NCI-H2107 treated with DMSO at 0.1 percent for 48 hours (cell line): ENCODE measurements at regions not wholly inside any gene's neighbourhood (a gene's known extent, or its start where the extent isn't known, plus 50 kb on each side); places are given as distances from the start of the nearest gene placed in this dataset.

Experiments used
- DNase-seq: peaks from one replicate; lab custom pipeline; 2025; ENCODE audit not compliant: unreplicated experiment; lab: John Stamatoyannopoulos, UW

- DNase-seq: no peak
Measured at GRCh38 chr15:95226835-95227234, 995.5 kb downstream of the MCTP2 start.

- DNase-seq: no peak
Measured at GRCh38 chr15:95227235-95227634, 995.9 kb downstream of the MCTP2 start.

- no peak for DNase-seq
Measured at GRCh38 chr15:95228856-95229555, 997.6 kb downstream of the MCTP2 start.

- DNase-seq: no peak
Measured at GRCh38 chr15:95235033-95235432, 1003.7 kb downstream of the MCTP2 start.

GRCh38 chr15:95247071-95247984, 1016.0 kb downstream of the MCTP2 start:
- no peak for DNase-seq

- no peak for DNase-seq
Measured at GRCh38 chr15:95249524-95249923, 1018.2 kb downstream of the MCTP2 start.

- no peak for DNase-seq
Measured at GRCh38 chr15:95252404-95252803, 1021.0 kb downstream of the MCTP2 start.

GRCh38 chr15:95254263-95254662, 1022.9 kb downstream of the MCTP2 start:
- no peak for DNase-seq

- DNase-seq: peak; percentile 23
Measured at GRCh38 chr15:95259513-95259912, 1028.2 kb downstream of the MCTP2 start.

GRCh38 chr15:95259965-95260364, 1028.6 kb downstream of the MCTP2 start:
- no peak for DNase-seq

GRCh38 chr15:95260856-95261255, 1029.5 kb downstream of the MCTP2 start:
- no peak for DNase-seq

- no peak for DNase-seq
Measured at GRCh38 chr15:95261546-95261945, 1030.2 kb downstream of the MCTP2 start.

GRCh38 chr15:95261968-95262367, 1030.6 kb downstream of the MCTP2 start:
- no peak for DNase-seq

- DNase-seq: no peak
Measured at GRCh38 chr15:95262866-95263564, 1031.7 kb downstream of the MCTP2 start.

GRCh38 chr15:95263751-95264150, 1032.4 kb downstream of the MCTP2 start:
- no peak for DNase-seq

- no peak for DNase-seq
Measured at GRCh38 chr15:95265419-95265997, 1034.1 kb downstream of the MCTP2 start.

GRCh38 chr15:95266451-95267061, 1035.2 kb downstream of the MCTP2 start:
- DNase-seq: no peak

GRCh38 chr15:95267481-95267880, 1036.1 kb downstream of the MCTP2 start:
- no peak for DNase-seq

- no peak for DNase-seq
Measured at GRCh38 chr15:95269242-95270183, 1038.2 kb downstream of the MCTP2 start.

- DNase-seq: no peak
Measured at GRCh38 chr15:95274101-95274500, 1042.7 kb downstream of the MCTP2 start.
